Subcutaneous abdominal adipose tissue (tissue), 5 donors: ENCODE measurements at regions not wholly inside any gene's neighbourhood (a gene's known extent, or its start where the extent isn't known, plus 50 kb on each side); places are given as distances from the start of the nearest gene placed in this dataset.

ENCODE experiments used
- H3K27ac ChIP-seq: one replicate; pipeline ENCODE4 v1.7.0; 2013; ENCODE audit warnings: low read depth, mild to moderate bottlenecking, inconsistent platforms, low read length, moderate library complexity
- H3K27me3 ChIP-seq, 5 donors: one replicate each; pipeline ENCODE4 v1.7.0; 2013; ENCODE audit warnings: low read length in 5 of 5, inconsistent platforms in 1 of 5; ENCODE audit not compliant: control insufficient read depth in 5 of 5, insufficient read depth in 4 of 5
- H3K36me3 ChIP-seq, 5 donors: one replicate each; pipeline ENCODE4 v1.7.0; 2013; ENCODE audit warnings: low read length in 5 of 5; ENCODE audit not compliant: control insufficient read depth in 5 of 5, insufficient read depth in 5 of 5
- H3K4me1 ChIP-seq, 5 donors: one replicate each; pipeline ENCODE4 v1.7.0; 2013; ENCODE audit warnings: low read length in 5 of 5, mild to moderate bottlenecking in 3 of 5, moderate library complexity in 1 of 5; ENCODE audit not compliant: control insufficient read depth in 5 of 5, insufficient read depth in 5 of 5
- H3K4me3 ChIP-seq, 5 donors: one replicate each; pipeline ENCODE4 v1.7.0; 2013; ENCODE audit warnings: low read length in 5 of 5, low read depth in 1 of 5
- H3K9ac ChIP-seq, 5 donors: one replicate each; pipeline ENCODE4 v1.7.0; 2013; ENCODE audit warnings: low read length in 5 of 5, mild to moderate bottlenecking in 4 of 5, moderate library complexity in 3 of 5
- H3K9me3 ChIP-seq, 5 donors: one replicate each; pipeline ENCODE4 v1.7.0; 2013; ENCODE audit warnings: low read length in 5 of 5; ENCODE audit not compliant: control insufficient read depth in 5 of 5
- donor health status: healthy.
- donor health status: healthy.
- donor health status: healthy.
- donor health status: healthy.
- donor health status: healthy.

GRCh38 chr20:22506827-22507226, 77.5 kb downstream of the FOXA2 start:
- H3K4me3 ChIP-seq, result no peak overlapping the region
- H3K27ac ChIP-seq, result no peak overlapping the region
- H3K36me3 ChIP-seq, result no peaks in the 10 kb centered on the region
- no peaks in the 10 kb centered on the region for H3K4me1 ChIP-seq
- H3K9me3 ChIP-seq, result no peaks in the 10 kb centered on the region
- no peak overlapping the region for H3K9ac ChIP-seq
- peaks cover 0 to 5% (median 3%) of the 10 kb centered on the region in 5 donors for H3K27me3 ChIP-seq

- Histone ChIP-seq H3K9ac (no peak overlapping the region), H3K36me3 (no peaks in the 10 kb centered on the region), H3K27ac (no peak overlapping the region), H3K4me1 (no peaks in the 10 kb centered on the region), H3K4me3 (no peak overlapping the region), H3K9me3 (no peaks in the 10 kb centered on the region), H3K27me3 (peaks cover 5 to 12% (median 10%) of the 10 kb centered on the region in 5 donors)
Observed at GRCh38 chr20:22504829-22505377, 79.5 kb downstream of the FOXA2 start.

GRCh38 chr20:22503577-22503976, 80.8 kb downstream of the FOXA2 start:
- Histone ChIP-seq H3K4me3 (no peak overlapping the region), H3K4me1 (no peaks in the 10 kb centered on the region), H3K9me3 (no peaks in the 10 kb centered on the region), H3K27me3 (peaks cover 6 to 17% (median 12%) of the 10 kb centered on the region in 5 donors), H3K9ac (no peak overlapping the region), H3K36me3 (no peaks in the 10 kb centered on the region), H3K27ac (no peak overlapping the region)

GRCh38 chr20:22502731-22503191, 81.6 kb downstream of the FOXA2 start:
- H3K4me1 ChIP-seq, result no peaks in the 10 kb centered on the region
- no peak overlapping the region for H3K9ac ChIP-seq
- H3K4me3 ChIP-seq, result no peak overlapping the region
- no peak overlapping the region for H3K27ac ChIP-seq
- H3K36me3 ChIP-seq, result no peaks in the 10 kb centered on the region
- H3K27me3 ChIP-seq, result peaks cover 6 to 17% (median 12%) of the 10 kb centered on the region in 5 donors
- H3K9me3 ChIP-seq, result no peaks in the 10 kb centered on the region

- no peak overlapping the region for H3K9ac ChIP-seq
- no peaks in the 10 kb centered on the region for H3K4me1 ChIP-seq
- no peak overlapping the region for H3K4me3 ChIP-seq
- peaks cover 6 to 17% (median 14%) of the 10 kb centered on the region in 5 donors for H3K27me3 ChIP-seq
- H3K36me3 ChIP-seq, result no peaks in the 10 kb centered on the region
- no peak overlapping the region for H3K27ac ChIP-seq
- H3K9me3 ChIP-seq, result no peaks in the 10 kb centered on the region
Observed at GRCh38 chr20:22501566-22502344, 82.6 kb downstream of the FOXA2 start.

GRCh38 chr20:22501034-22501433, 83.3 kb downstream of the FOXA2 start:
- no peak overlapping the region for H3K9ac ChIP-seq
- H3K36me3 ChIP-seq, result no peaks in the 10 kb centered on the region
- no peak overlapping the region for H3K4me3 ChIP-seq
- no peaks in the 10 kb centered on the region for H3K4me1 ChIP-seq
- no peaks in the 10 kb centered on the region for H3K9me3 ChIP-seq
- peaks cover 6 to 17% (median 14%) of the 10 kb centered on the region in 5 donors for H3K27me3 ChIP-seq
- no peak overlapping the region for H3K27ac ChIP-seq

GRCh38 chr20:22499515-22500166, 84.7 kb downstream of the FOXA2 start:
- H3K36me3 ChIP-seq, result no peaks in the 10 kb centered on the region
- H3K27me3 ChIP-seq, result peaks cover 6 to 15% (median 12%) of the 10 kb centered on the region in 5 donors
- H3K9ac ChIP-seq, result no peak overlapping the region
- H3K4me1 ChIP-seq, result no peaks in the 10 kb centered on the region
- H3K9me3 ChIP-seq, result no peaks in the 10 kb centered on the region
- no peak overlapping the region for H3K27ac ChIP-seq
- H3K4me3 ChIP-seq, result no peak overlapping the region

GRCh38 chr20:22496817-22497216, 87.6 kb downstream of the FOXA2 start:
- H3K4me1 ChIP-seq, result no peaks in the 10 kb centered on the region
- H3K27me3 ChIP-seq, result peaks cover 6 to 14% (median 11%) of the 10 kb centered on the region in 5 donors
- H3K27ac ChIP-seq, result no peak overlapping the region
- H3K9ac ChIP-seq, result no peak overlapping the region
- H3K9me3 ChIP-seq, result no peaks in the 10 kb centered on the region
- no peak overlapping the region for H3K4me3 ChIP-seq
- no peaks in the 10 kb centered on the region for H3K36me3 ChIP-seq

- no peaks in the 10 kb centered on the region for H3K36me3 ChIP-seq
- H3K27ac ChIP-seq, result no peak overlapping the region
- H3K27me3 ChIP-seq, result peaks cover 8 to 12% (median 10%) of the 10 kb centered on the region in 5 donors
- H3K4me3 ChIP-seq, result no peak overlapping the region
- H3K9me3 ChIP-seq, result no peaks in the 10 kb centered on the region
- no peaks in the 10 kb centered on the region for H3K4me1 ChIP-seq
- H3K9ac ChIP-seq, result no peak overlapping the region
Observed at GRCh38 chr20:22495789-22496188, 88.6 kb downstream of the FOXA2 start.

- Histone ChIP-seq H3K4me1 (no peaks in the 10 kb centered on the region), H3K36me3 (no peaks in the 10 kb centered on the region), H3K9ac (no peak overlapping the region), H3K27ac (no peak overlapping the region), H3K9me3 (no peaks in the 10 kb centered on the region), H3K27me3 (peaks cover 8 to 14% (median 13%) of the 10 kb centered on the region in 5 donors), H3K4me3 (no peak overlapping the region)
Observed at GRCh38 chr20:22495172-22495571, 89.2 kb downstream of the FOXA2 start.
